ENCODE measurements at regions not wholly inside any gene's neighbourhood (a gene's known extent, or its start where the extent isn't known, plus 50 kb on each side); places are given as distances from the start of the nearest gene placed in this dataset.
"Not testable (repeated sequence)": the region's sequence is repeated elsewhere in the genome, so short reads cannot be mapped to it uniquely, and the experiment has no call there.

DNA sequence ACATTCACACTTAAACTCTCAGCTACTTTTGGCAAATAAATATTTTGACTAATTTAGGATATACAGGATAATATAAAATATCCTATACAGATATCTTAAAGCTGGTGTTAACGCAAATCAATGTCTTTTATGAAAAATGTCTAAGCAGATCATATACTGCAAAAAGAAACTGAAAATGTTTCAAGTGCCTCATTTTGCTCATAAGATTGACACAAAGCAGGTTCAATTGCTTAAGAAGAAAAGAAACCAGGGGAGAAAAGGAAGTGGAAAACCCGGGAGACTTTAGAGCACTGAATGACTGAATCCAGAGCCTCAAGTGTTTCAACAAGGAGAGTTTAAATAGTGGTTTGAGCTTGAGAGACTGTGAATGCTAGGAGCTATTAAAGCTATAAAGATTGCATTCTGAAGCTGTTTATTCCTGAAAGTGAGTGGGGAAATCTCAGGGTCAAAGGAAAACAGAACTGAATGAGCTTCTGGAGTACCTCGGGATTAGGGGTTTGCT lies 1943.0 kb downstream of the MRPL39 start:
- DNase-seq: no peak

- no peak for DNase-seq
Measured at GRCh38 chr21:23660560-23660959, 1946.7 kb downstream of the MRPL39 start.

GRCh38 chr21:23644768-23645167 lies 1962.5 kb downstream of the MRPL39 start:
- DNase-seq: no peak

GRCh38 chr21:23639721-23640120 lies 1967.6 kb downstream of the MRPL39 start:
- DNase-seq: no peak

- DNase-seq: no peak
Measured at GRCh38 chr21:23638131-23638695, 1969.1 kb downstream of the MRPL39 start.

DNA sequence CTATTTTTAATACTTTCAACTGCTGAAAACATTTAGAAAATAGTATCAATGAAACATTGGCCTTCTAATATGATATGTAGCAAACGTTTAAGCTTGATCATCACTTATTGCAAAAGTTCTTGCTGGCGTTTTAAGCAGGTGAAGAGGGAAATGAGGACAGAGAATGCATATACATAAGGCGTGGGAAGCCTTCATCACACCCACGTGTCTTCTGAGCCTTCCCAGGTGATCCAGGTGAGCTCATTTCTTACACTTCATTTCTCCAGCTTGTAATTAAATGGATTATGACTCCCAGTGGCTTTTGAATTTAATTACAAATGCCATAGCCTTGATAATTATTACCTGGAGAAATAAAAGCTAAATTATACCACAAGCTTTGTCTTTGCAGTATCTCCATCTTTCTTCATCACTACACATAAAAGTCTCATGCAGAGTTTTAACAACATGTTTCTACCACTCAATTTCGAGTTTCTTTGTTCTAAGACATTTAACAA lies 1973.8 kb downstream of the MRPL39 start:
- no peak for DNase-seq

- no peak for DNase-seq
Measured at GRCh38 chr21:23624281-23624680, 1983.0 kb downstream of the MRPL39 start.

- DNase-seq: no peak
Measured at GRCh38 chr21:23613014-23613413, 1994.3 kb downstream of the MRPL39 start.

DNA sequence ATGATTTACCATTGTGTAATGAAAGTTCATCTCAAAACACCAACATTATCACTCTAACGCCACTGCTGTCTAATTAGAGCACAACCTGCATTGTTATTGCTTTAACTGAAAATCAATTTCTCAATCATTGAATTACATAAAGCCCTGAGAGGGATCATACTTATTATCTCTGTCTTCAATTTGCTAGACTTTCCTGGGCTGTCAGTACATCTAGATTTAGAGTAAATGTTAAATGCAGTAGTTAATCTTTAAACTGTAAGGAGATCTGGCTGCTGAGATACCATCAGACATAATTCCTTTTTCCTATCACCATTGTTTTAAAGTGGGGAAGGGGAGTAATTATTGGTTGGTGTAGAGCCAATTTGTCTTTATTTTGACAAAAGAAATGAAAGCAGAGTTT lies 1995.1 kb downstream of the MRPL39 start:
- DNase-seq: no peak

DNA sequence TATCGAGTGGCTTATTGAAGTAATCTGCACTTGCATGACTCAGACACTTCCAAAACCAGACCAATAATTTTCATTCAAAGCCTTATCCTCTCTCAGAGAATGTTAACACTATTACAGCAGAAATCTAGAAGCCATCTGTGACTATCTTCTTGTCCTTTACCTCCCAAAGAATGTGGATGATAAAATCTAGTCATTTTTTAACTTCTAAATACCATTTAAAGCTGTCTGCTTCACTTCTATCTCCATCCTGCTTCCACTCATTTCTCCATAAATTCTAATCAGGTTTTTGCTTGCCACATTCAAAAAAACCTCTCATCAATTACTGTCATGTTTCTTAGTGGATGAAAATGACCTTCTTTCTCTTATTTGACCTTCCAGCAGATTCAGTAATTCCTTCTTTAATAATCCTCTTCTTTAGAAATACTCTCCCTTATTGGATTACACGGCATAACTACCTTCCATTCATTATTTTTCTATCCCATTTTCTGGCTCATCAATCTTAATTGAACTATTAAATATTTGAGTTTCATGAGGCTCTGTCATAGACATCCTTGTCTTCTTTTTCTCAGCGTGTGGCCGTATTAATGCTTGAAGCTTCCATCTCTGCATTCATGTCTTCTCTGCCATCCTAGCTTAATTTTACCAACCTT lies 1999.4 kb downstream of the MRPL39 start:
- DNase-seq: no peak

- no peak for DNase-seq
Measured at GRCh38 chr21:23601549-23601948, 2005.7 kb downstream of the MRPL39 start.

GRCh38 chr21:23593582-23593981 lies 2013.7 kb downstream of the MRPL39 start:
- no peak for DNase-seq

- DNase-seq: no peak
Measured at GRCh38 chr21:23585419-23585818, 2021.9 kb downstream of the MRPL39 start.

- no peak for DNase-seq
Measured at GRCh38 chr21:23579573-23579972, 2027.7 kb downstream of the MRPL39 start.

DNA sequence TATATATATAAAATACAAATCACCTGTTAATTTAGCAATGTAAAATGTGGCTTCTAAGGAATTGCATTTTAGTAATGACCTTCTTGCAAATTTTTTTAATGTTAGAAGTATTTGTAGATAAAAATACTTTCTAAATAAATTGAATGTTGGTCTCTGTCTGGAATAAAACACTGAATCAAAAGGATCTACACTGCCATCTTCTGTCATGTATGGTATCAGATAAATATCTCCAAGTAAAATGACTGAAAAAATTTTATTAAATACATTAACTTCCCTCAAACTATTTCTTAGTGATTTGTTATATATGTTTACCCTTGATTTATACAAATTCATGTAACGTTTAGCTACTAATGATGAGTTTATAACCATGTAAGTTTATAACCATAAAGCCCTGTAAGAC lies 2029.3 kb downstream of the MRPL39 start:
- no peak for DNase-seq

GRCh38 chr21:23574932-23575331 lies 2032.3 kb downstream of the MRPL39 start:
- DNase-seq: no peak

DNA sequence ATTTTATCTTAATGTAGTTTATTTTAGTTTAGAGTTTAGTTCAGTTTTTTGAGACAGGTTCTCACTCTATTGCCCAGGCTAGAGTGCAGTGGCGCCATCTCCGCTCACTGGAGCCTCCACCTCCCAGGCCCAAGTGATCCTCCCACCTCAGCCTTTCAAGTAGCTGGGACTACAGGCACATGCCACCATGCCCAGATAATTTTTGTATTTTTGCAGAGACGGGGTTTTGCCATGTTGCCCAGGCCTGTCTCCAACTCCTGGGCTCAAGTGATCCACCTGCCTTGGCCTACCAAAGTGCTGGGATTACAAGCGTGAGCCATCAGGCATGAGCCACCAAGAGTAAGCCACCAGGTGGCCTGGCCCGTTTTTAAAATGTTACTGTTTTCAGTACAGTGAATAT lies 2058.4 kb downstream of the MRPL39 start:
- not testable (repeated sequence) for DNase-seq

- DNase-seq: no peak
Measured at GRCh38 chr21:23543333-23543732, 2063.9 kb downstream of the MRPL39 start.

GRCh38 chr21:23542097-23542496 lies 2065.2 kb downstream of the MRPL39 start:
- no peak for DNase-seq

- no peak for DNase-seq
Measured at GRCh38 chr21:23541571-23541970, 2065.7 kb downstream of the MRPL39 start.

GRCh38 chr21:23534850-23535249 lies 2072.4 kb downstream of the MRPL39 start:
- DNase-seq: no peak

DNA sequence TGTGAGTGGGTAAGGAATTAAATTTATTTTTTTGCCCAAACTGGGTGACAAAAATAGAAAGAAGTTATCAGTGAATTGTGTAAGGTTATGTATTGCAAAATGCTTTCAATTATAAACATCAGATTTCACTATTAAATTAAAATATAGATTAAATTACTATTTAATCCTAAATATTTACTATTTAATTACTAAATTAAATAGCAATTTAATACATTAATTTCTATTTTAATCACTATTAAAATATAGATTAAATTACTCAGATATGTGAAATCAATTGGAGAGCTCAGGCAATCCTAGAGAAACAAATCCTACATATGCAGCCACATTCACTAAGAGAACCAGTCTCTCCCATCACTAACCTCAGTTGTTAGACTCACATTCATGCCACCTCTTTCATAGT lies 2075.8 kb downstream of the MRPL39 start:
- no peak for DNase-seq

DNA sequence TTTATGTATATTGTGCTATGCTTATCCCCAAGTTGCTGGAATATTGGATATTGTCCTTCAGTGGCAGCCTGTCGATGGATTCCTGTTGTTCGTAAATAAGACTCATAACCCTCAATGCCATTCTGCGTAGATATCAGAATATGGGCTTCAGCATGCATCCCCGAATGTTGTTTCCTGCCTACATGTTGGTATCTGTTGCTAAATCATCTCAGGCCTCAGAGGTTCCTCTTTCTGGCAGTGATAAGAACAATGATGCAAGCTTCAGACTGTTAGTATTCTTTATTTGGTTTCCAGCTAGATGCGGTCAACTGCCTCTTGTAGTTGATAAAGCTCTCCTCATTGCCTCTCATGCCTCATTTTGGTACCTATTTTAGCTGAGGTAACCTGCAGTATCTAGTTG lies 2082.6 kb downstream of the MRPL39 start:
- no peak for DNase-seq

- no peak for DNase-seq
Measured at GRCh38 chr21:23522751-23523150, 2084.5 kb downstream of the MRPL39 start.

DNA sequence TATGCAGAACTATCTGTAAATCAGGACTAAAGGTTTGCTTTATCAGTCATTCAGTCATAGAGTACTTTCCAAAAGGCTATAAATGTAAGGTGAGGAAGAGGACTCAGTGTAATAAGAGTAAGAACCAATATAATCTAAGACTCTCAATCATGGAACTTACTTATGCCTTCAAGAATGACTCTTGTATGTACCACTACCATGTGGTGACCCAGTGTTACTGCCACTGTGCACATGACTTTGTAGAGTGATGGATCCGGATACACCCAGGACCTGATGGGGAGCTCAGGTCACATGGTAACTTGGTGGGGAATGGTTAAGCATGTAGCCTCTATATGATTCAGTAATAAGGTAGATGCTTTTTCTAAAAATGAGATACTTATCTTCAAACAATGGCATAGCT lies 2099.8 kb downstream of the MRPL39 start:
- DNase-seq: no peak

All from activated T-cell treated with anti-CD3 and anti-CD28 coated beads, Interleukin-2, amount 50 U/mL, for 48 hours (primary cell).